ENCODE measurements at regions not wholly inside any gene's neighbourhood (a gene's known extent, or its start where the extent isn't known, plus 50 kb on each side); places are given as distances from the start of the nearest gene placed in this dataset.

DNA sequence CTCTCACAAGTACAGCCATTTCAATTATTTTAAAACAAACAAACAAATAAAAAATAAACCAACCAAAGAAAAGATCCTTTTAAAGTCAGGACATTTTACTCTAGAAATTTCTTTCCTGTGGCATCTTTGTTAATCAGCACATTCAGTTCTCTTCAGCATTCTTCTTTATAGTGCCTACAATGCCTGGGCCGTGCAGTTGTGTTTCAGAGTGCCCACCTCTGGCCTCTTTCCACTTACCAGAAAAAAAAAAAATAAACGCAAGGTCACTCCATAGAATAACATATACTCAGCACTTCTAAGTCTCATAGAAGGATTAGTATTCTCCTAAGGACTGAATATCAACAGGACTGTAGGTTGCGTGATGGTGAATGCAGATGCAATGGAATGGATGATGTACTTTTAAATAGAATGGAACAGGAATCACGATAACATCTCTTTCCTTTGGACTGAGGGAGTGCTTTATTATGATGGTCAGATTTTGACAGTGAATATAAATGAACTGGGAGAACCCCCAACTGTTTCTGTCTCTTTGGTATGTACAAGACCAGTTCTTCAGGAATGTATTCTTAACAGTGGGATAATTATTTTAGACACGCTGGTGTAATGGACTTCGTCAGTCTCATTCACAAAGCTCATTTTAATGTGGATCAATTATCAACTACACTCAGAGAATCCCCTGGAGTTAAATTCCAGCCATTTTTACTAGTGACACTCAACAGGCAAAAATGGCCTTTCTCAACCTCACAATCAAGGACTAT is 125.0 kb upstream of the NBEA start:
- ATAC-seq: no peak
- no peak for DNase-seq
- intact Hi-C loops (cut with micrococcal nuclease): no loop called here

DNA sequence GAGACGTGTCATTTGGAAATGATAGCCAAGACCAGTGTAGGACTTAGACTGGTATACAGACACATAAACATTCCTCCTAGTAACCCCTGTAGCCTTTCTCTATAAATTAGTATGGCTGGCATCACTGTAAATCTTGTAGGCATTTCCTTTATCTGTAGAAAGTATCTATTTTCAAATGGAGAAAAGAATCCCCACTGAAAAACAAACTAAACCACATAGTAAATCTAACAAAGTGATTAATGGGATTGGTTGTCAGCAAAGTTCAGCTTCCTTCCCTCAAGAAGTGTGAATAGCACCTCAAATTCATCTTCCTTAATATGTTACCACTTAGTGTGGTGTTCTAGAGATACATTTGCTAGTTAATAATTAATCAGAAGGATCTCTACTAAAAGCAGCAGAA is 119.4 kb upstream of the NBEA start:
- no peak for ATAC-seq
- intact Hi-C loops (cut with micrococcal nuclease): no loop called here
- DNase-seq: no peak

DNA sequence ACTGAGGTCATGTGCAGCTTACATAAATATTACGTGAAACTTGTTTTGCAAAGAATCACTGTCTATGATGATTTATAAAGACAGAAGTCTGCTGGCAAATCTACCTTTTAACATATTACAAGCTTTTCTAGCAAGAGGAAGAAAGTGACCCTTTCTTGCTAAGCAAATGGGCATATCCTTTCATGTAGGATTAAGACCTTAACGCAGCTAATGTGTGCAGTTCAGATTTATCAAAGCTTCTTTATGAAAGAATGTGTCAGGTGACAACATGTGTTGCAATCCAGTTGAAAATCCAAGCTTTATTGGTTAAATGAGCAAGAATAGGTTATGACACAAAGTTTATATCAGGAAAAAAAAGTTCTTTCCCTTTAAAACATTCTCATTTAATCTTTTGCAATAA is 115.6 kb upstream of the NBEA start:
- DNase-seq: no peak
- intact Hi-C loops (cut with micrococcal nuclease): no loop called here
- no peak for ATAC-seq

DNA sequence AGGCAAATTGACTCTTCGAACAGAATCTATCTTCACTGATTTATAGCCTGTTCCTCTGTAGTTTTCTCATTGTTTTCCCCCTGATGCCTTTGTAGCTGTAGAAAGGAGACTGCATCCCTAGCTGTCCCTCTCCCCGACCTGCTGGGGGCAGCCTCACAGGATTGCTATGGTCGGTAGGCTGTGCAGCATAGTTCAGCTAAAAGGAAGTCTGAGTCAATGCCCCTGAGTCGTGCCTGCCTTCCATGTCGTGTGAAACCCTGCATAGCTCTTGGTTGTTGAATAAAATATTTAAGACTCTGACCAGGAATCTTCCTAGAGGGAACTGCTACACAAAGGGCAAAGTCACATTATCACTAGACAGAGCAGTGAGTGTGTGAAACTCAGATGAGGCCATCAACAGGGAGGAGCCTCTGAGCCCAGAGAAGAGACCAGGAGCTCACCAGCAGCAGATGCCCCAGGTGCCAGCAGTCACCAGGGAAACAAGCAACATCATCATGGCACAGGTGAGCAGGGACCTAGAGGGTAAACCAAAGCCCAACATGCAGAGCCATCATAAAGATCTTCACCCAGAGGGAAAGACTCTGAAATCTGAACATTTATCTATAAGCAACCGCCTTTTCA is 108.4 kb upstream of the NBEA start:
- intact Hi-C loops (cut with micrococcal nuclease): no loop called here
- no peak for ATAC-seq
- no peak for DNase-seq

DNA sequence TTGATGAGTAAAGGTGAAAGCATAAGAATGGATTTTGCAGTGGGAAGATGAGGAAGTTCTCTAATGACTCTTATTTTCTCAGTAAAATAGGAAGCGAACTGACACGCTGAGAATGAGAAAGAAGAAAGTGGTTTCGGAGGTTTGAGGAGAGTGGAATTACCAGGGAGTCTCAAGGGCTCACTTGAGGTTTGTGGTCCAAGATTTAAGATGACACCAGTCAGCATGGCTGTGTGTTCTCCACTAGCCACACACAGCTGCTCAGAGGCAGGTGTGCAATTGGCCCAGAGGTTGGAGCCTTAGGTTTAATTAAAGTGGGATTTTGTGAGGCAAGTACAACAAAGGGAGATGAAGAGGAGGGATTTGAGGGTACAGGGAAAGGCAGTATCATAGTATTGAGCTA is 99.6 kb upstream of the NBEA start:
- ATAC-seq: no peak
- no peak for DNase-seq
- intact Hi-C loops (cut with micrococcal nuclease): no loop called here

DNA sequence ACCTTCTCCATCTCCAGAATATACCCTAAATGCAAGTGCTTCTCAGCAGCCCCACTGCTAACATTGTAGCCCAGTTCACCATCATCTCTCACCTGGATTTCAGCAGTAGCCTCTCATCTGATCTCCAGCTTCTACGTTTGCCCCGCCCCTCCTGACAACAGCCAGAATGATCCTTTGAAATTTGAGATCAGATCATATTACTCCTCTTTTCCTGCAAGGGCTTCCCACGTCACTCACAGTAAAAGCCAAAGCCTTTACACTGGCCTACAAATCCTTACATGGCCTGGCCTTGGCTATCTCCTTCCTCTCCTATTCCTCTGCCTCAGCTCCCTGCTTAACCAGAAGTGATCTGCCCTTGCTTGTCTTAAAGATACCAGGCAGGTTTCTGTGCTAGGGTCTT is 94.3 kb upstream of the NBEA start:
- intact Hi-C loops (cut with micrococcal nuclease): no loop called here
- ATAC-seq (no peak), DNase-seq (no peak)

DNA sequence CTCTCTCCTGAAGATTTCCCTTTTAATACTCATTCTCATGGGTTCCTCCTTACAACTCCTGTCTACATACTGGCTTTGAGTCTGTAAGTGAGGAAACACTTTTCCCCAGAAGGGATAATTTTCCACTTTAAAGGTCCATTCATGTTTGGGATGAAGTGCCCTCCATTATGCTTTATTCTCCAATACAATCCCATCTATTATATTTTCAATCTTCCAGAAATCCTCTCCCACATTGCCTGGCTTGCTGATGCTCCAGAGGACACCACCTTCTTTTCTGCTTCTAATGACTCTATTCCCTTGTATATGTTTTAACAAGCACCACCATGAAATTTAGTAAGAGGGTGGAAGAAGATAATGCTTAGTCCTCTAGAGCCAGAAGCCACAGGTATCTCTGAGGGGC is 92.7 kb upstream of the NBEA start:
- intact Hi-C loops (cut with micrococcal nuclease): no loop called here
- no peak for DNase-seq
- no peak for ATAC-seq

DNA sequence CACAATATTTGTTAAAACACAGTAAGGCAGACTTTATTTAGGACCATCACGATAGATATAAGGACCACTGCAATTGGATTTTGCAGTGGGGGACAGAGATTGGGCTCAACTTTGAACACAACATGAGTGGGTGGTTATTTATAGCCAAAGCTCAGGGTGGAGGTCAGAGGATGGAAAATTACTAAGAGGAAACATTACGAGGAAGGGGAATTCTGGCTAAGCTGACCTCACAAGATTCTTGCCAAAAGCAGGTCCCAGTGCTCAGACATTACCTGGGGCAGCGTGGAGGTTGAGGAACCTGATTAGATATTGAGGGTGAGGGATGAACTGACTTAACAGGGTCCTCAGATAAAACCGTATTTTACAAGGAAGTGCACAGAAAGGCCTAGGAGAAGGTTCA is 88.9 kb upstream of the NBEA start:
- intact Hi-C loops (cut with micrococcal nuclease): no loop called here
- ATAC-seq: no peak
- no peak for DNase-seq

DNA sequence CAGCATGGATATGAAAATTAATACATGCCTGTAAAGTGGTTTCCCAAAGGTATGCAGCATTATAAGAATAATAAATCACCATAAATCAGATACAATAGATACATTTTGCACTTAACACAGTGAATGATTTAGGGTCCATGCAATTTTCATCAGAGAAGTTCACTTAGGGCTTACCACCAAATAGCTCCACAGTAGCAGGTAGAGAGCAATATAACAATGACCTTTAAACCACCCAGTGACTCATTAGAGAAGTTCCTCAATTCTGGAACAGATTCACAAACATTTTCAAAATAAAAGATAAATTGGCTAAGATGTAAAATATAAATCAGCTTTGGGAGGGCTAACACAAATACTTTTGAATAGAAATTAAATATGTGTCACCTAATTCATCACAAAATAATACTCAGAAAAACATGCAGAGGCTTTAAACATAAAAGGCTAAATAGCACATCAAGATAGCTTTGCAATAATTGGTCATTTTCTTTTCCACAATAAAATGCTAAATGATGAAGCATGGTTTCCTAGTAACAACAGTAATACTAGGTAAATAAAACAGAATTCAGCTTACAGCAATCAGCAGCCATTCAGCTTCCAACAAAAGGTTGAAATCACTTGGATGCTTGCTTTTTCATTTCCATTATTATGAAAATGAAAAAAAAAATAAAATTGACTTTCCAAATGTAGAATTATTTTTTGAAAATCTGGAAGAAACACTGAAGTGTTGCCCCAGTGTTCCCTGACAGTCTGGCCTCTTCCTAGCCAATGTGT is 84.3 kb upstream of the NBEA start:
- no peak for DNase-seq
- intact Hi-C loops (cut with micrococcal nuclease): no loop called here
- ATAC-seq: no peak

DNA sequence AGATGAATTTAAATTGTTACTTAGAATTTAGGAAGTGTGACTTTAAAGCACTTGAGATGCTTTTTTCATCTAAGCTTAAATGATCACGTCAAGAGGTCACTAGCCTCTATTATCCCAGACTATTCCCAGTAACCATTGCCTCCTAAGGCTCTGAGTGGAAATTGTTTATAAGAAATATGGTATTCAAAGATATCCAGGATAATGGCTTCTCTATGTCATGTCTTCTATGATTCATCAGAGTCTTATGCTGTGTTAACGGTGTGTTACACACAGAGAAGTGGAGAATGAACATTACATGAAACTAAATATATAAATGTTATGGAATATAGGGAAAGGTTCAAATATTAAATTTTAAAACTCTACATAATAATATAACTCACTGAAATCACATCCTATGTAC is 79.8 kb upstream of the NBEA start:
- ATAC-seq: no peak
- no peak for DNase-seq
- intact Hi-C loops (cut with micrococcal nuclease): no loop called here

DNA sequence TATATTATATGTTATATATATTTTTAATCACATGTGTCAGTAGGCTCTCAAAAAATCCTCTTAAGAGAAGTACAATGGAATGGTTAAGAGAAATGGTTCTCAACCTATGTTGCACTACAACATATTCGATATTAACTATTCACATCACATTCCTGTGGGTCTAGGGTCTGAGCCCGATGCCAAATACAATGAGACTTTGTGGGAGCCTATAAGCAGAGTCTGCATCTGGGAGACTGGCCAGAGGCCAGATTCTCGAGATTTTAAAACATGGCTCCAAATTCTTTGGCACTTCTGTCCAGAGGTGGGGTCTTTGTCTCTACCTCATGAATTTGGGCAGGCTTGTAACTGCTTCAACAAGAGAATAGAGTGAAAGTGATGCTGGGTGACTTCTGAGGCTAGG is 79.4 kb upstream of the NBEA start:
- DNase-seq (no peak), ATAC-seq (no peak)
- intact Hi-C loops (cut with micrococcal nuclease): no loop called here

DNA sequence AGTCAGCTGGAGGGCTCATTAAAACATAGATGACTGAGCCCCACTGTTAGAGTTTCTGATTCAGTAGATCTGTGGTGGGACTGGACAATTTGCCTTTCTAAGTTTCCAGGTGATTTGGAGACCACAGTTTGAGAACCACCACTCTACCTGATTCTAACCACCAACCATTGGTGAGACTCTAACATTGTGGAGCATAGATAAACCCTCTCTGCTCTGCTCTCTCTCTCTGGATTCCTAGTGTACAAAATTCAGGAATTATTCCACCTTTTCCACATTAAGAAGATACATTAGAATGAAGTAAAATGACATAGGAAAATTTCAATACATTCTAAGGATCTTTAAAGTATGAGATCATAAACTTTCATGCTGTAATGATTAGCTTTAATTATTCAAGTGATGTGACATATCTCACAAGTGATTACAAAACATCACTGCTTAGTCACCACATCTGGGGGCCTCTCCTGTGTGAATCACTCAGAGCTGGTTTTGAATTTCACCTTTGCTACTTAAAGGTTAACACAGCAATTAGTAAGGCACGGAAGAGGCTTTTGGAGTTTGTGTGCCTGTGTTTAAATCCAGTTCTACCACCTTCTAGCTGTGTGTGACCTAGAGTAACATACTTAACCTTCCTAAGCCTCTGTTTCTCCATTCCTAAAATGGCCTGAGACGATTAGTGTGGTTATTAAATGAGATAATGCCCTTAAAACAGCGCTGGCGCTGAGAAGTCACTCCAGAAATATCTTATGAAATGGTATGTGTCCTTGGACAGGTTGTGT is 78.5 kb upstream of the NBEA start:
- ATAC-seq (no peak), DNase-seq (no peak)
- intact Hi-C loops (cut with micrococcal nuclease): no loop called here

DNA sequence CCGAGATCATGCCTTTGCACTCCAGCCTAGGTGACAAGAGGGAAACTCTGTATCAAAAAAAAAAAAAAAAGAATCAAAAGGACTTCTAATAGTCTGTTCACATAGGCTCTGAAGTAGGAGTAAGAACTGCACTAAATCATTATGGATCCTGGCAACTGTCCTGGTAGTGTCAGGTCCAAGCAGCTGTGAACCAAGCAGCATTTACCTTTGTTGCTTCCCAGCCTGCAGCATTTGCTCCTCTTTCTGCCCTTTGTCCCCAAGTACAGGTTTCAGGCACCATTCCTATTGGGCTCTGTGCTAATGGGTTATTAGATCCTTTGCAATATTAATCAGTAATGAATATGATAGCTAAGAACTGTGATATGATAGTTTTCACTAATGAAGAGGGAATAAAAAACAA is 77.4 kb upstream of the NBEA start:
- DNase-seq: no peak
- intact Hi-C loops (cut with micrococcal nuclease): no loop called here
- ATAC-seq: no peak

DNA sequence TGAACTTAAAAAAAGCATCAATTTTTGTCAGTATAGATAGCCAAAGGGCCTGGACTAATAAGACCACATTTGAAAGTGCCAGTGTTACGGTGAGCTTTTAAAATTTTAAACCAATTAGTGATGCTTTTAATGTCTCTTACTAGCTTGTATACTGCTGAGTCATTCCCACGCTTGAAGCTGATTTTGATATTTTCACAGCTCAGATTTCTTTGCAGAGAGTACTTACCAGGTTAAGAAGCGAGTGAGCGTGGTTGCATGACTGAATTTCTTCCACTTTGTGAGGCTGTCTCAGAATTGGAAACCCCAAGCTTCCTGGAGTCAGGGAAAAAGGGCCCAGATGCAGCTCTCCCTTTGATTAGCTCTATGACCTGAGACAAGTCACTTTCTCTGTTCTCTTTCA is 74.5 kb upstream of the NBEA start:
- intact Hi-C loops (cut with micrococcal nuclease): no loop called here
- ATAC-seq (no peak), DNase-seq (no peak)

DNA sequence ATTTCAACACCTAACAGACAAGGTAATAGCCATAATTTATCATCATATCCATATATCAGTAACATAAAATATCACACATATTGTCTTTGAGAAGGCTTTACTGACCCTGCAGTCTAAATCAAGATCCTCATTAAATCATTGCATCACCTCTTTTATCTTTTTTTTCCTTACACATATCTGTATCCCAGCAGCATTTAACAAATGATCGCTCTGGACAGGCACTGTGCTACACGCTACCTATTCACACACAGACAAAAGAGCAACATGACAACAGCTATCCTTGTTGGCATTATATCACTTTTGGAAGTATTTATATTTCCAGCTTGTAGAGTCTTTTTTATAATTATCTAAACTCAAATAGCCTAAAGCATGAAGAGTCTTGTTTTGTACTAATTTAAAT is 73.3 kb upstream of the NBEA start:
- intact Hi-C loops (cut with micrococcal nuclease): no loop called here
- DNase-seq: no peak
- no peak for ATAC-seq

DNA sequence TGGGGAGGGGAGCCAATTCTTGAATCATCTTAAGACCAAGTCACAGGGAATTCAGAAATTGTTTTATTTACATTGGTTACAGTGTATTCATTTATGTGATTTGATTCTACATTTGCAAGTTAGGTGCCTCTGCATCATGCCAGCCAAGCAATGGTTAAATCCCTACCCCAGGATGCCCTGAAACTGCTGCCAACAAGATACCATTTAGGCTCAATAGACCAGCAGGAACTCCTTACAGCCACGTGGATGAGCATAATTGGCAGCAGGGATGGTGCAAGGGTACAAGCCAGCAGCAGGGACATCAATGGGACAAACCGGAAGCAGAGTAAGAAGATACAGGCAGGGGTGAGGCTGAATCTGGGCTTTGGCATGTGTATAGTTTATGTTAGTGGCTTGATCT is 72.4 kb upstream of the NBEA start:
- ATAC-seq (no peak), DNase-seq (no peak)
- intact Hi-C loops (cut with micrococcal nuclease): loop anchor here (10.0 kb wide), 1 partner anchor 545 kb away; no protein-coding TSS in a partner anchor

DNA sequence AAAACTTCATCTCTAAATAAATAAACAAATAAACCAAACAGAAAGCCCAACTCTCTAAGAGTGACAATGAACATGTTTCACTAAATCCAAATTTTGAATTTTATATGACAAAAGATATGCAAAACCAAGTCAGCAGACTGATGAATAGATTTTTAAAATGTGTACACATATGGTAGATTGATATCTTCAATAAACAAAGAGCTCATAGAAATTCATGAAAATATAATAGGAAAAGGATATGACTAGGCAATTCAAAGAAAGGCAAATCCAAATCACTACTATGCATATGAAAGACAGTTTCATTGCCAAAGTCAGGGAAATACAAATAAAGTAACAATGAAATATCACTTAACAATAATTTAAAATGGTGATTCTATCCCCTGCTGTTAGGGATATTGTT is 63.7 kb upstream of the NBEA start:
- no peak for DNase-seq
- no peak for ATAC-seq
- intact Hi-C loops (cut with micrococcal nuclease): loop anchor here (10.0 kb wide), 1 partner anchor 554 kb away; no protein-coding TSS in a partner anchor

DNA sequence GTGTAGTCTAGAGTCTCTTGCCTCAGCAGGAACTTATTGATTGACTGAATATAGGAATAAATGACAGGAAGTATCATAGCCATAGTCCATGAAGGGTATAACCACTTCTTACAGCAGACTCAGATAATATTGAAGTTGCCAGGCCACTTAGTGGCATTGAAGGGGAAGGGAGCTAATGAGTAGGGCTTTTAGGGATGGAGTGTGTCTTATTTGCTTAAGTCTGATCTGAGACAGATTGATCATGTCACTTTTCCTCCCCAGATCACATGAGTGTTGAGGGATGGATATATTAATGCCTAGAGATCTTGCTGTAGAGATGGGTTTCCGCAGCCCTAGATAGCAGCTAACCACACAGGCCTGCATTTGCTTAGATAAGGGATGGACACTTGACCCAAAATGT is 62.2 kb upstream of the NBEA start:
- intact Hi-C loops (cut with micrococcal nuclease): loop anchor here (10.0 kb wide), 1 partner anchor 555 kb away; no protein-coding TSS in a partner anchor
- no peak for DNase-seq
- ATAC-seq: no peak

DNA sequence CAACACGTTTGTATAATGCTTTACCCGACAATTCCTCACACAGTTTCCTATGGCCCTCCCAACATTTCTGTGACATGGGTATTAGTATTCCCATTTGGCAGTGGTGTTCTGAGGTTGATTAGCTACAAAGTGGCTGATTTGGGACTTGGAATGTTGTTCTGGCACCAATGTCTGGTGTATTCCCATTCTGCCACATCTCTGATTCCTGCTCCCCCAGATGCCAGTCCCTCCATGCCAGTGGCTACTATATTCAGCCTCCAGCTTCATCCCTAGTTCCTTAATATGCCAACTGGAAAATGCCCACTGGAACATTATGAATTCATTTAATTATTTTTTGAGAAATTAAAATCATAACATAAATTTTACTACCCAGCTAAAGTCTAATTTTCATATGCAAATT is 60.6 kb upstream of the NBEA start:
- intact Hi-C loops (cut with micrococcal nuclease): no loop called here
- DNase-seq (no peak), ATAC-seq (no peak)

DNA sequence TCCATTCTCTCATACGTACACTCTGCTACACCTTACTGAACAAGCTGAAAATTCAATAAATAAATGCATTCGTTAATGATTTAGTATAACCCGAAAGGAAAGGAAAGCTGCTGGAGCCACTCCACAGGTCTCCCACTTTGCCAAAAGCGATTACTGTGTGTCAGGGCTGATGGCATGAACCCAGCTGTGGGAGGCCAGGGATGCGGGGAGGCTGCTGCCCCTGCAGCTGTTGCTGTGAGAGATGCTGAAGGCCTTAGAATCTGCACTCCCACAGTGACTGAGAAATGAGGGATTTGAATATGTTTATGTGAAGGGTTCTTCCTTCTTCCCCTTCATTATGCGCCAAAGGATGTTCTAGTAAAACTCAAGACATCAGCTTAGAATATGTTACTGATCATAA is 58.7 kb upstream of the NBEA start:
- DNase-seq: peak; percentile 37
- ATAC-seq: no peak
- intact Hi-C loops (cut with micrococcal nuclease): no loop called here
